Fibroblast of the aortic adventitia (primary cell): ENCODE measurements at regions not wholly inside any gene's neighbourhood (a gene's known extent, or its start where the extent isn't known, plus 50 kb on each side); places are given as distances from the start of the nearest gene placed in this dataset.

ENCODE experiments used
- DNase-seq: peaks from one replicate; pipeline ENCODE4 v3.0.0-alpha.2; 2010; ENCODE audit warnings: low read depth
- H3K4me3 ChIP-seq: 2 replicates; pipeline ENCODE4 v1.5.1; 2011; ENCODE audit warnings: low read depth, mild to moderate bottlenecking, control low read depth, low read length, moderate library complexity
- CTCF ChIP-seq: IDR thresholded peaks from 2 replicates; pipeline ENCODE4 v1.5.1; 2011; ENCODE audit warnings: mild to moderate bottlenecking, low read length, control low read depth, inconsistent platforms; ENCODE audit not compliant: insufficient read depth

GRCh38 chr12:91326058-91327027 lies 143.7 kb upstream of the DCN start:
- no peak overlapping the region for H3K4me3 ChIP-seq
- peak; percentile 90 for DNase-seq
- TF ChIP-seq CTCF: peak; percentile 87

- DNase-seq: no peak
- H3K4me3 ChIP-seq: no peak overlapping the region
- no peak for TF ChIP-seq CTCF
These were observed 138.4 kb upstream of the DCN start for GRCh38 chr12:91320999-91321398.

- no peak overlapping the region for H3K4me3 ChIP-seq
- DNase-seq: no peak
- TF ChIP-seq CTCF: no peak
These were observed 136.6 kb upstream of the DCN start for GRCh38 chr12:91319071-91319760.

DNA sequence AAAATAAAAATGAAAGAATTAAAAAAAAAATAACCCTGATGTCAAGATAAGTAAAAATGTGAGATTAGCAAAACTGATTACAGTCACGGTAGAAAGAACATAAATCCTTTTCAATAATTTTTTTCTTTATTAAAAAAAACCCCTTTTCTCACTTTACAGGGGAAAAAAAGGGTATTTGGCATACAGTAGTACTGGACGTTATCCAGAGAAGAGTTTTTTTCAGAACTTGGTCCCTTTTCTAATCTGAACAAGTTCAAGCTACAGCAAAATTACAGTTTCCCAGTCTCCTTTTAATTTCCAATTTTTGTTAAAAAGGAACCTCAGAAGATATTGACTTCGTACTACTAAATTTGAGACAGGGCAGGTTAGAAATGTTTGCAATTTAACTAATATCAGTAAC lies 134.7 kb upstream of the DCN start:
- no peak overlapping the region for H3K4me3 ChIP-seq
- peak; percentile 51 for DNase-seq
- TF ChIP-seq CTCF: no peak

DNA sequence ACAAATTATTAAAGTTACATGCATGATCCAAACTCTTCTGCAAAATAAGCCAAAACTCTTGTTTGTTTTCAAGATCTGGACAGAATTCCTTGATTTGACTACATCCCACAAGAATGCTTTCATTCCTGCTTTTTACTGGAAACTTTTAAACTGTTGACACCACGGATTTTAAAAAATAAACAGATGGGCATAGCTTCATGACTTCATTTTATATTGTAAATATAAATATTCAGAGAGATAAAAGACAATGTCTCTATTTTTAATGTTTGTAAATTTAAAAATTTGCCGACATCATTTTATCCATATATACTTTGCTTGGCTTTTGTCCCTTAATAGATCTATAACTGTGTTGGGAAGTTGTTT lies 134.3 kb upstream of the DCN start:
- TF ChIP-seq CTCF: no peak
- peak; percentile 66 for DNase-seq
- no peak overlapping the region for H3K4me3 ChIP-seq

GRCh38 chr12:91316161-91316906 lies 133.7 kb upstream of the DCN start:
- DNase-seq: peak; percentile 33
- H3K4me3 ChIP-seq: no peak overlapping the region

More at GRCh38 chr12:91316161-91316906, 133.7 kb upstream of the DCN start:
- TF ChIP-seq CTCF: no peak
